Neural progenitor cell (in vitro differentiated cells): ENCODE measurements at regions not wholly inside any gene's neighbourhood (a gene's known extent, or its start where the extent isn't known, plus 50 kb on each side); places are given as distances from the start of the nearest gene placed in this dataset.

Experiments
- DNase-seq: peaks from one replicate; pipeline ENCODE4 v3.0.0-alpha.2; 2016; ENCODE audit warnings: low spot score
- H2AFZ ChIP-seq: fragments of 200-600 bp; sonication (generic); replicated peaks from 2 replicates; pipeline ENCODE4 v1.6.1; 2016; ENCODE audit warnings: antibody characterized with exemption
- H3F3A ChIP-seq: fragments of 200-600 bp; sonication (generic); 2 replicates; pipeline ENCODE4 v1.6.1; 2016; ENCODE audit warnings: antibody characterized with exemption, low read depth
- H3K27ac ChIP-seq: fragments of 200-600 bp; sonication (generic); 2 replicates; pipeline ENCODE4 v1.5.1; 2016; ENCODE audit warnings: mild to moderate bottlenecking
- H3K27me3 ChIP-seq: fragments of 200-600 bp; sonication (generic); 2 replicates; pipeline ENCODE4 v1.6.1; 2016; ENCODE audit warnings: mild to moderate bottlenecking, moderate library complexity
- H3K36me3 ChIP-seq: fragments of 200-600 bp; sonication (generic); 2 replicates; pipeline ENCODE4 v1.5.1; 2016
- H3K4me1 ChIP-seq: fragments of 200-600 bp; sonication (generic); 2 replicates; pipeline ENCODE4 v1.6.1; 2016; ENCODE audit warnings: mixed run types
- H3K4me2 ChIP-seq: fragments of 200-600 bp; sonication (generic); 2 replicates; pipeline ENCODE4 v1.6.1; 2016
- H3K4me3 ChIP-seq: fragments of 200-600 bp; sonication (generic); 2 replicates; pipeline ENCODE4 v1.5.1; 2016
- H3K79me2 ChIP-seq: fragments of 200-600 bp; sonication (generic); 2 replicates; pipeline ENCODE4 v1.6.1; 2016; ENCODE audit warnings: low read depth
- H3K9ac ChIP-seq: fragments of 200-600 bp; sonication (generic); 2 replicates; pipeline ENCODE4 v1.6.1; 2016
- H3K9me3 ChIP-seq: fragments of 200-600 bp; sonication (generic); 2 replicates; pipeline ENCODE4 v1.5.1; 2016; ENCODE audit warnings: low read depth
- H4K20me1 ChIP-seq: fragments of 200-600 bp; sonication (generic); 2 replicates; pipeline ENCODE4 v1.6.1; 2016; ENCODE audit warnings: low read depth
- H3K27ac Mint-ChIP-seq: 3 replicates; pipeline ENCODE4 v1.8.0; 2021; ENCODE audit warnings: mixed read lengths
- H3K27me3 Mint-ChIP-seq: 2 replicates; pipeline ENCODE4 v1.8.0; 2022; ENCODE audit warnings: low read depth, mild to moderate bottlenecking, inconsistent platforms, moderate library complexity, mixed read lengths; ENCODE audit not compliant: insufficient read depth
- H3K36me3 Mint-ChIP-seq: 3 replicates; pipeline ENCODE4 v1.8.0; 2021; ENCODE audit warnings: mixed read lengths
- H3K4me1 Mint-ChIP-seq: 3 replicates; pipeline ENCODE4 v1.8.0; 2021; ENCODE audit warnings: mixed read lengths
- H3K4me3 Mint-ChIP-seq: 3 replicates; pipeline ENCODE4 v1.8.0; 2021; ENCODE audit warnings: mild to moderate bottlenecking, moderate library complexity, mixed read lengths
- H3K9me3 Mint-ChIP-seq: 3 replicates; pipeline ENCODE4 v1.8.0; 2020; ENCODE audit warnings: mixed read lengths
- EZH2 ChIP-seq: fragments of 200-600 bp; sonication (generic); IDR thresholded peaks from 2 replicates; pipeline ENCODE4 v1.6.1; 2017; ENCODE audit warnings: antibody characterized with exemption, mild to moderate bottlenecking, moderate library complexity
- EZH2phosphoT487 ChIP-seq: fragments of 200-600 bp; sonication (generic); IDR thresholded peaks from 2 replicates; pipeline ENCODE4 v1.6.1; 2017; ENCODE audit warnings: antibody characterized with exemption
- TF ChIP-seq, protein P1 (sequence below): fragments of 200-600 bp; sonication (generic); IDR thresholded peaks from 2 replicates; pipeline ENCODE4 v1.5.1; 2017; ENCODE audit warnings: antibody characterized with exemption, mild to moderate bottlenecking

DNA sequence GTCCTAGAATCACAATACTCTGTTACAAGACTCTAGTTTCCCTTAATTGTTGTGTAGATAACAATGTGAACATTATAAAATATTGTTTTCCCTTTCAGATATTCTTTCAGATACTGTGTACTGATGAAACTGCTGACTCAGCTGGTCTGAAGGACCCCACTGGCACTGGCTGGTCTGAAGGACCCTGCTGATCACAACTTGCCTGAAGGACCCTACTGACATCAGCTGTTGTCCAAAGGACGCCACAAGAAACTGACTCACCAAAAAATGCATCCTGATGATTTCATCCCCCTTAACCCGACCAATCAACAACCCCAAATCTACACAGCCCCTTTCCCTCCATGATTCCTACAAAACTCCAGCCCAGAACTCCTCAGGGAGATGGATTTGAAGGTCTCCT is 258.8 kb upstream of the GNPDA2 start:
- Histone ChIP-seq H3K9ac (no peak overlapping the region), H4K20me1 (no peaks in the 10 kb centered on the region), H2AFZ (no peak overlapping the region), H3F3A (no peaks in the 10 kb centered on the region), H3K27ac (no peak overlapping the region), H3K4me2 (no peak overlapping the region), H3K4me3 (no peak overlapping the region), H3K36me3 (no peaks in the 10 kb centered on the region), H3K27me3 (no peaks in the 10 kb centered on the region), H3K79me2 (no peaks in the 10 kb centered on the region), H3K4me1 (no peaks in the 10 kb centered on the region), H3K9me3 (no peaks in the 10 kb centered on the region)
- Mint-ChIP-seq H3K36me3 (no peaks in the 10 kb centered on the region), H3K27me3 (no peaks in the 10 kb centered on the region), H3K27ac (no peak overlapping the region), H3K4me1 (no peaks in the 10 kb centered on the region), H3K9me3 (no peaks in the 10 kb centered on the region), H3K4me3 (no peak overlapping the region)
- no peak for TF ChIP-seq EZH2
- TF ChIP-seq, protein P1, sequence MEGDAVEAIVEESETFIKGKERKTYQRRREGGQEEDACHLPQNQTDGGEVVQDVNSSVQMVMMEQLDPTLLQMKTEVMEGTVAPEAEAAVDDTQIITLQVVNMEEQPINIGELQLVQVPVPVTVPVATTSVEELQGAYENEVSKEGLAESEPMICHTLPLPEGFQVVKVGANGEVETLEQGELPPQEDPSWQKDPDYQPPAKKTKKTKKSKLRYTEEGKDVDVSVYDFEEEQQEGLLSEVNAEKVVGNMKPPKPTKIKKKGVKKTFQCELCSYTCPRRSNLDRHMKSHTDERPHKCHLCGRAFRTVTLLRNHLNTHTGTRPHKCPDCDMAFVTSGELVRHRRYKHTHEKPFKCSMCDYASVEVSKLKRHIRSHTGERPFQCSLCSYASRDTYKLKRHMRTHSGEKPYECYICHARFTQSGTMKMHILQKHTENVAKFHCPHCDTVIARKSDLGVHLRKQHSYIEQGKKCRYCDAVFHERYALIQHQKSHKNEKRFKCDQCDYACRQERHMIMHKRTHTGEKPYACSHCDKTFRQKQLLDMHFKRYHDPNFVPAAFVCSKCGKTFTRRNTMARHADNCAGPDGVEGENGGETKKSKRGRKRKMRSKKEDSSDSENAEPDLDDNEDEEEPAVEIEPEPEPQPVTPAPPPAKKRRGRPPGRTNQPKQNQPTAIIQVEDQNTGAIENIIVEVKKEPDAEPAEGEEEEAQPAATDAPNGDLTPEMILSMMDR, result no peak
- TF ChIP-seq EZH2phosphoT487, result no peak
- DNase-seq, result no peak

DNA sequence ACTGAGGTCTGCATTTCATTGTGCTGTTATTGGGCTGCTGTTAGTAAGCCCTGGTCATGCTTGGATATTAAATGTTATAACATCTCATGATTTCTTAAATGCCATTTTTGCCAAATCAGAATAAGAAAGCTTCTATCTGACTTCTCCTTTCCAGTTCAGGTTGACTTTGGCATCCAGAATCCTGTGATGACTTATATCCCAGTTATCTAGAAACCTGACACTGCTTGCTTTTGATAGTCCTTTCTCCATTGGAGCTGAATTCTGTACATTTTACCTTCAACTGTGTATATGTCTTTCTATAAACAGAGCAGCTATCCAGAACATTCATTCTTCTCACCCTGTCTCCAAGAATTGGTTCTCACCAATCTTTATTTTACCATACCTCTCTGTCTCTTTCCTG is 257.7 kb upstream of the GNPDA2 start:
- no peak overlapping the region for H3K4me2 ChIP-seq
- H2AFZ ChIP-seq, result no peak overlapping the region
- no peaks in the 10 kb centered on the region for H4K20me1 ChIP-seq
- no peaks in the 10 kb centered on the region for H3K27me3 Mint-ChIP-seq
- no peaks in the 10 kb centered on the region for H3F3A ChIP-seq
- no peaks in the 10 kb centered on the region for H3K9me3 ChIP-seq
- TF ChIP-seq, protein P1, result no peak
- TF ChIP-seq EZH2phosphoT487, result no peak
- no peak for TF ChIP-seq EZH2
- no peaks in the 10 kb centered on the region for H3K79me2 ChIP-seq
- H3K9ac ChIP-seq, result no peak overlapping the region
- no peak overlapping the region for H3K4me3 Mint-ChIP-seq
- no peak for DNase-seq
- no peaks in the 10 kb centered on the region for H3K4me1 Mint-ChIP-seq
- no peaks in the 10 kb centered on the region for H3K36me3 Mint-ChIP-seq
- H3K27ac Mint-ChIP-seq, result no peak overlapping the region
- H3K36me3 ChIP-seq, result no peaks in the 10 kb centered on the region
- no peaks in the 10 kb centered on the region for H3K4me1 ChIP-seq
- no peak overlapping the region for H3K27ac ChIP-seq
- no peak overlapping the region for H3K4me3 ChIP-seq
- H3K9me3 Mint-ChIP-seq, result no peaks in the 10 kb centered on the region
- no peaks in the 10 kb centered on the region for H3K27me3 ChIP-seq

DNA sequence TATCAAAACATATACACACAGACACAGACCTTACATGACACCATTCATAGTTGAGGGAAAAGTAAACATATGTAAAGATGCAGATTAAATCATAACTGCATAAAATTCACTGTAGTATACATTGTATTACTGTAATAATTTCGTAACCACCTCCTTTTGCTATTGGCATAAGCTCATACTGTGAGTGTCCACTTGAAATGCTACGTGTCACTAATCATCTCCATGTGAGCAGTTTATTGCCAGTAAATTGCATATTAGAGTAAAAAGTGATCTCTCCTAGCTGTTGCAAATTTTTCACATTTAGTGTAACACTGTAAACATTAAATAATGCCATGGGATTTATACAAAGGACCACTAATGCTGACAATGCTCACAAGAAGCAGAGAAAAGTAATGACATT is 256.7 kb upstream of the GNPDA2 start:
- H3K9me3 ChIP-seq, result no peaks in the 10 kb centered on the region
- no peak overlapping the region for H3K9ac ChIP-seq
- H3K27ac ChIP-seq, result no peak overlapping the region
- H4K20me1 ChIP-seq, result no peaks in the 10 kb centered on the region
- TF ChIP-seq EZH2phosphoT487 (no peak), EZH2 (no peak)
- TF ChIP-seq, protein P1, result no peak
- H3F3A ChIP-seq, result no peaks in the 10 kb centered on the region
- no peaks in the 10 kb centered on the region for H3K79me2 ChIP-seq
- H3K4me1 ChIP-seq, result no peaks in the 10 kb centered on the region
- no peaks in the 10 kb centered on the region for H3K27me3 Mint-ChIP-seq
- H3K4me2 ChIP-seq, result no peak overlapping the region
- no peak for DNase-seq
- H3K9me3 Mint-ChIP-seq, result no peaks in the 10 kb centered on the region
- H3K27ac Mint-ChIP-seq, result no peak overlapping the region
- H3K27me3 ChIP-seq, result no peaks in the 10 kb centered on the region
- H3K4me3 Mint-ChIP-seq, result no peak overlapping the region
- H3K4me1 Mint-ChIP-seq, result no peaks in the 10 kb centered on the region
- no peaks in the 10 kb centered on the region for H3K36me3 Mint-ChIP-seq
- H3K4me3 ChIP-seq, result no peak overlapping the region
- no peak overlapping the region for H2AFZ ChIP-seq
- no peaks in the 10 kb centered on the region for H3K36me3 ChIP-seq

DNA sequence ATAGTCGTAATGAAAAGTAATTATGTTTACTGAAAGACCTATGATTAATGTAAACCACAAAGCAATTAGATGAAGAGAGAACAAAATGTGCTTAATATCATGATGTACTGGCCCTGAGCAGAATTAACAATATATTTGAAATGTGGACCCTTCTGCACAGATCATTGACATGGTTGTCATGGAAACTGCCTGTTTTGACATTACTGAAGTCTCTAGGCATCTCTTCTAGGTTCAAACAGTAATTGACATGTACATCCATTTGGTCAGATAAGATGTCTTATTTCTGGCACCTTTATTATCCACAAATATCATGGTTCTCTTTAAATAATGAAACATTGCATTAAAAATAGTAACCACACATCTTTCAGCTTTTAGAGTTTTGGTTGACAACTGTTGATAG is 251.7 kb upstream of the GNPDA2 start:
- Histone ChIP-seq H3K79me2 (no peaks in the 10 kb centered on the region), H4K20me1 (no peaks in the 10 kb centered on the region), H3K9me3 (no peaks in the 10 kb centered on the region), H3K27me3 (no peaks in the 10 kb centered on the region), H3K4me2 (no peak overlapping the region), H3K4me3 (no peak overlapping the region), H3K36me3 (no peaks in the 10 kb centered on the region), H3K27ac (no peak overlapping the region), H3K4me1 (no peaks in the 10 kb centered on the region), H3F3A (no peaks in the 10 kb centered on the region), H2AFZ (no peak overlapping the region), H3K9ac (no peak overlapping the region)
- Mint-ChIP-seq H3K27me3 (no peaks in the 10 kb centered on the region), H3K27ac (no peak overlapping the region), H3K9me3 (no peaks in the 10 kb centered on the region), H3K36me3 (no peaks in the 10 kb centered on the region), H3K4me1 (no peaks in the 10 kb centered on the region), H3K4me3 (no peak overlapping the region)
- TF ChIP-seq EZH2phosphoT487 (no peak), EZH2 (no peak)
- TF ChIP-seq, protein P1, result no peak
- DNase-seq, result no peak
